GM23338 (cell line): ENCODE measurements at regions not wholly inside any gene's neighbourhood (a gene's known extent, or its start where the extent isn't known, plus 50 kb on each side); places are given as distances from the start of the nearest gene placed in this dataset.
A peak's percentile ranks its signal among the peaks of the same experiment; 100 is the strongest.

Experiments used
- ATAC-seq: fragments of 200-7000 bp; cut with Tn5 transposase; 3 replicates; pipeline ENCODE4 v1.9.1; 2020
- DNase-seq: peaks from one replicate; pipeline ENCODE4 v3.0.0-alpha.2; 2015; ENCODE audit warnings: low spot score
- H2AFZ ChIP-seq: fragments of 200-600 bp; sonication (generic); 2 replicates; pipeline ENCODE4 v1.8.0; 2016; ENCODE audit warnings: antibody characterized with exemption, mild to moderate bottlenecking, moderate library complexity
- H3F3A ChIP-seq: fragments of 200-600 bp; sonication (generic); replicated peaks from 2 replicates; pipeline ENCODE4 v1.8.0; 2017; ENCODE audit warnings: antibody characterized with exemption, mixed run types, low read depth
- H3K27ac ChIP-seq: fragments of 200-600 bp; sonication (generic); 2 replicates; pipeline ENCODE4 v1.6.1; 2016; ENCODE audit warnings: low read depth
- H3K27me3 ChIP-seq: fragments of 200-600 bp; sonication (generic); 2 replicates; pipeline ENCODE4 v1.8.0; 2016; ENCODE audit warnings: mild to moderate bottlenecking, mixed run types, moderate library complexity; ENCODE audit not compliant: insufficient read depth
- H3K36me3 ChIP-seq: fragments of 200-600 bp; sonication (generic); 2 replicates; pipeline ENCODE4 v1.8.0; 2016; ENCODE audit warnings: mild to moderate bottlenecking; ENCODE audit not compliant: insufficient read depth
- H3K4me1 ChIP-seq: fragments of 200-600 bp; sonication (generic); 2 replicates; pipeline ENCODE4 v1.8.0; 2016; ENCODE audit warnings: mild to moderate bottlenecking, moderate library complexity; ENCODE audit not compliant: insufficient read depth
- H3K4me2 ChIP-seq: fragments of 200-600 bp; sonication (generic); 2 replicates; pipeline ENCODE4 v1.7.1; 2017; ENCODE audit warnings: mixed run types
- H3K4me3 ChIP-seq: fragments of 200-600 bp; sonication (generic); 2 replicates; pipeline ENCODE4 v1.6.1; 2016; ENCODE audit warnings: mixed run types
- H3K79me2 ChIP-seq: fragments of 200-600 bp; sonication (generic); replicated peaks from 2 replicates; pipeline ENCODE4 v1.8.0; 2017; ENCODE audit warnings: mild to moderate bottlenecking; ENCODE audit not compliant: insufficient read depth
- H3K9me2 ChIP-seq: fragments of 200-600 bp; sonication (generic); 2 replicates; pipeline ENCODE4 v1.8.0; 2017; ENCODE audit not compliant: insufficient read depth
- H4K20me1 ChIP-seq: fragments of 200-600 bp; sonication (generic); replicated peaks from 2 replicates; pipeline ENCODE4 v1.8.0; 2017; ENCODE audit warnings: mild to moderate bottlenecking; ENCODE audit not compliant: insufficient read depth
- H3K27ac Mint-ChIP-seq: 2 replicates; pipeline ENCODE4 v1.8.0; 2020; ENCODE audit warnings: inconsistent platforms, mild to moderate bottlenecking, moderate library complexity, mixed read lengths
- H3K27me3 Mint-ChIP-seq: 3 replicates; pipeline ENCODE4 v1.8.0; 2022; ENCODE audit warnings: low read depth, mild to moderate bottlenecking, moderate library complexity, mixed read lengths, inconsistent platforms; ENCODE audit not compliant: insufficient read depth, poor library complexity
- H3K36me3 Mint-ChIP-seq: 3 replicates; pipeline ENCODE4 v1.8.0; 2021; ENCODE audit warnings: low read depth, mild to moderate bottlenecking, inconsistent platforms, moderate library complexity, mixed read lengths
- H3K4me1 Mint-ChIP-seq: 3 replicates; pipeline ENCODE4 v1.8.0; 2020; ENCODE audit warnings: mild to moderate bottlenecking, inconsistent platforms, mixed read lengths
- H3K4me3 Mint-ChIP-seq: 3 replicates; pipeline ENCODE4 v1.8.0; 2021; ENCODE audit warnings: moderate library complexity, mild to moderate bottlenecking, inconsistent platforms, mixed read lengths
- H3K9me3 Mint-ChIP-seq: 3 replicates; pipeline ENCODE4 v1.8.0; 2020; ENCODE audit warnings: moderate library complexity, mild to moderate bottlenecking, inconsistent platforms, mixed read lengths
- EZH2 ChIP-seq: fragments of 200-600 bp; sonication (generic); IDR thresholded peaks from one replicate; pipeline ENCODE4 v1.8.0; 2017; ENCODE audit warnings: antibody characterized with exemption, mild to moderate bottlenecking, low read depth; ENCODE audit not compliant: unreplicated experiment
- JUNB ChIP-seq: IDR thresholded peaks from one replicate; pipeline ENCODE4 v1.6.1; 2016; ENCODE audit warnings: antibody characterized with exemption; ENCODE audit not compliant: unreplicated experiment
- NANOG ChIP-seq: IDR thresholded peaks from 2 replicates; pipeline ENCODE4 v1.6.1; 2016; ENCODE audit warnings: antibody characterized with exemption, borderline replicate concordance
- POLR2AphosphoS5 ChIP-seq: IDR thresholded peaks from 2 replicates; pipeline ENCODE4 v1.6.1; 2016; ENCODE audit warnings: antibody characterized with exemption, low read depth
- ZNF331 ChIP-seq: fragments of 250-450 bp; sonication (Bioruptor Pico); IDR thresholded peaks from 2 replicates; pipeline ENCODE4 v1.5.0; 2020; ENCODE audit warnings: low read depth, mild to moderate bottlenecking, moderate library complexity
- TF ChIP-seq, protein P1 (sequence below): fragments of 250-450 bp; sonication (Bioruptor Pico); IDR thresholded peaks from 2 replicates; pipeline ENCODE4 v1.5.0; 2020; ENCODE audit warnings: mild to moderate bottlenecking, moderate library complexity
- TF ChIP-seq, protein P2 (sequence below): IDR thresholded peaks from 2 replicates; pipeline ENCODE4 v1.6.1; 2016; ENCODE audit warnings: antibody characterized with exemption
- TF ChIP-seq, protein P3 (sequence below), 2 experiments: fragments of 200-600 bp in 1 of 2; sonication (generic) in 1 of 2; conservative IDR thresholded peaks; 2 replicates each; pipeline versions ENCODE4 v1.5.1 to v1.6.1; 2016 to 2017; ENCODE audit warnings: antibody characterized with exemption in 2 of 2, low read depth in 2 of 2, mild to moderate bottlenecking in 2 of 2, moderate library complexity in 1 of 2

DNA sequence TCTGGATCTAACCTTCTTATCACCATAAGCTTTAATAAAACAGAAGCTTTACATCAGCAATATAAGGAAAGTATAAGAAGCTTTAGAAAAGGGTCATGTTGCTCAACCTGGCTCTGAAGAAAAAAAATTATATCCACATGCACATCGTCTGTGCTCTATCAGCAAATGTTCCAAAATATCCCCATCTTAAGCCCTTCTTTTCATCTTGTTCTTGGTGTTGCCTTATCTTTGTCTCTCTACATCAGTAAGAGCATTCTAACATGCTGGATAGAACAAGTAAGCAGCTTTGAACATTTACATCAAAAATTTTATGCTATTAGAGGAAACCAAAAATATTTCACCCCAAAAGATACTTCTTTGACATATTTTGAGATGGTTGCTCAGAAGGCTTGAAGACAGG, 157.8 kb upstream of the SNX7 start (continued):
- TF ChIP-seq, protein P1, sequence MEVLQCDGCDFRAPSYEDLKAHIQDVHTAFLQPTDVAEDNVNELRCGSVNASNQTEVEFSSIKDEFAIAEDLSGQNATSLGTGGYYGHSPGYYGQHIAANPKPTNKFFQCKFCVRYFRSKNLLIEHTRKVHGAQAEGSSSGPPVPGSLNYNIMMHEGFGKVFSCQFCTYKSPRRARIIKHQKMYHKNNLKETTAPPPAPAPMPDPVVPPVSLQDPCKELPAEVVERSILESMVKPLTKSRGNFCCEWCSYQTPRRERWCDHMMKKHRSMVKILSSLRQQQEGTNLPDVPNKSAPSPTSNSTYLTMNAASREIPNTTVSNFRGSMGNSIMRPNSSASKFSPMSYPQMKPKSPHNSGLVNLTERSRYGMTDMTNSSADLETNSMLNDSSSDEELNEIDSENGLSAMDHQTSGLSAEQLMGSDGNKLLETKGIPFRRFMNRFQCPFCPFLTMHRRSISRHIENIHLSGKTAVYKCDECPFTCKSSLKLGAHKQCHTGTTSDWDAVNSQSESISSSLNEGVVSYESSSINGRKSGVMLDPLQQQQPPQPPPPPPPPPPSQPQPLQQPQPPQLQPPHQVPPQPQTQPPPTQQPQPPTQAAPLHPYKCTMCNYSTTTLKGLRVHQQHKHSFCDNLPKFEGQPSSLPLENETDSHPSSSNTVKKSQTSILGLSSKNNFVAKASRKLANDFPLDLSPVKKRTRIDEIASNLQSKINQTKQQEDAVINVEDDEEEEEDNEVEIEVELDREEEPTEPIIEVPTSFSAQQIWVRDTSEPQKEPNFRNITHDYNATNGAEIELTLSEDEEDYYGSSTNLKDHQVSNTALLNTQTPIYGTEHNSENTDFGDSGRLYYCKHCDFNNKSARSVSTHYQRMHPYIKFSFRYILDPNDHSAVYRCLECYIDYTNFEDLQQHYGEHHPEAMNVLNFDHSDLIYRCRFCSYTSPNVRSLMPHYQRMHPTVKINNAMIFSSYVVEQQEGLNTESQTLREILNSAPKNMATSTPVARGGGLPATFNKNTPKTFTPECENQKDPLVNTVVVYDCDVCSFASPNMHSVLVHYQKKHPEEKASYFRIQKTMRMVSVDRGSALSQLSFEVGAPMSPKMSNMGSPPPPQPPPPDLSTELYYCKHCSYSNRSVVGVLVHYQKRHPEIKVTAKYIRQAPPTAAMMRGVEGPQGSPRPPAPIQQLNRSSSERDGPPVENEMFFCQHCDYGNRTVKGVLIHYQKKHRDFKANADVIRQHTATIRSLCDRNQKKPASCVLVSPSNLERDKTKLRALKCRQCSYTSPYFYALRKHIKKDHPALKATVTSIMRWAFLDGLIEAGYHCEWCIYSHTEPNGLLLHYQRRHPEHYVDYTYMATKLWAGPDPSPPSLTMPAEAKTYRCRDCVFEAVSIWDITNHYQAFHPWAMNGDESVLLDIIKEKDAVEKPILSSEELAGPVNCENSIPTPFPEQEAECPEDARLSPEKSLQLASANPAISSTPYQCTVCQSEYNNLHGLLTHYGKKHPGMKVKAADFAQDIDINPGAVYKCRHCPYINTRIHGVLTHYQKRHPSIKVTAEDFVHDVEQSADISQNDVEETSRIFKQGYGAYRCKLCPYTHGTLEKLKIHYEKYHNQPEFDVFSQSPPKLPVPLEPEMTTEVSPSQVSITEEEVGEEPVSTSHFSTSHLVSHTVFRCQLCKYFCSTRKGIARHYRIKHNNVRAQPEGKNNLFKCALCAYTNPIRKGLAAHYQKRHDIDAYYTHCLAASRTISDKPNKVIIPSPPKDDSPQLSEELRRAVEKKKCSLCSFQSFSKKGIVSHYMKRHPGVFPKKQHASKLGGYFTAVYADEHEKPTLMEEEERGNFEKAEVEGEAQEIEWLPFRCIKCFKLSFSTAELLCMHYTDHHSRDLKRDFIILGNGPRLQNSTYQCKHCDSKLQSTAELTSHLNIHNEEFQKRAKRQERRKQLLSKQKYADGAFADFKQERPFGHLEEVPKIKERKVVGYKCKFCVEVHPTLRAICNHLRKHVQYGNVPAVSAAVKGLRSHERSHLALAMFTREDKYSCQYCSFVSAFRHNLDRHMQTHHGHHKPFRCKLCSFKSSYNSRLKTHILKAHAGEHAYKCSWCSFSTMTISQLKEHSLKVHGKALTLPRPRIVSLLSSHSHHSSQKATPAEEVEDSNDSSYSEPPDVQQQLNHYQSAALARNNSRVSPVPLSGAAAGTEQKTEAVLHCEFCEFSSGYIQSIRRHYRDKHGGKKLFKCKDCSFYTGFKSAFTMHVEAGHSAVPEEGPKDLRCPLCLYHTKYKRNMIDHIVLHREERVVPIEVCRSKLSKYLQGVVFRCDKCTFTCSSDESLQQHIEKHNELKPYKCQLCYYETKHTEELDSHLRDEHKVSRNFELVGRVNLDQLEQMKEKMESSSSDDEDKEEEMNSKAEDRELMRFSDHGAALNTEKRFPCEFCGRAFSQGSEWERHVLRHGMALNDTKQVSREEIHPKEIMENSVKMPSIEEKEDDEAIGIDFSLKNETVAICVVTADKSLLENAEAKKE (CRISPR knock-in tag) = no peak
- TF ChIP-seq, protein P2, sequence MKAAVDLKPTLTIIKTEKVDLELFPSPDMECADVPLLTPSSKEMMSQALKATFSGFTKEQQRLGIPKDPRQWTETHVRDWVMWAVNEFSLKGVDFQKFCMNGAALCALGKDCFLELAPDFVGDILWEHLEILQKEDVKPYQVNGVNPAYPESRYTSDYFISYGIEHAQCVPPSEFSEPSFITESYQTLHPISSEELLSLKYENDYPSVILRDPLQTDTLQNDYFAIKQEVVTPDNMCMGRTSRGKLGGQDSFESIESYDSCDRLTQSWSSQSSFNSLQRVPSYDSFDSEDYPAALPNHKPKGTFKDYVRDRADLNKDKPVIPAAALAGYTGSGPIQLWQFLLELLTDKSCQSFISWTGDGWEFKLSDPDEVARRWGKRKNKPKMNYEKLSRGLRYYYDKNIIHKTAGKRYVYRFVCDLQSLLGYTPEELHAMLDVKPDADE = no peak
- TF ChIP-seq EZH2 = no peak
- TF ChIP-seq POLR2AphosphoS5 = no peak

DNA sequence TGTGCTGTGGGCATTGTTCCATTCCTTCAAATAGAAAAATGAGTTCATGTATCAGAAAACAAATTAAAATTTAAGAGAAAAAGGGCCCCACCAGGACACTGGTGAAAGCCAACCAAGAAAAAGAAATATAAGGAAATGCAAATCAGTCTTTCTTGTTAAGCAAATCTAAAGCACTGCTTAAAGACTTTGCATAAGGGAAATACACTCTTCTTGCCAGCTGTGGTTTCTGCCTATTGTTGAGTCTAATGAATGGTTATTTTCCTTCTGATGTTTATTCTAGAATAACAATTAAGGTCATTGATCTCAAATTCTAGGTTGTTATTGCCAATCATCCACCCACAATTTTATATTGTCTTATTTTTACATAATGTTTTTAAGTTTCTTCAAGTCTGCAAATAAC, 158.6 kb upstream of the SNX7 start:
- no peak overlapping the region for H3K4me3 Mint-ChIP-seq
- no peak overlapping the region for H3K4me3 ChIP-seq
- 0 out of 2 replicates have a peak overlapping the region, but pooled peaks have one; percentile 15 for H3K4me2 ChIP-seq
- H3K9me2 ChIP-seq = no peaks in the 10 kb centered on the region; the same call in 1 of the 2 replicates
- no peaks in the 10 kb centered on the region for H3K27me3 Mint-ChIP-seq
- TF ChIP-seq JUNB (no peak), NANOG (peak; percentile 99), ZNF331 (CRISPR knock-in tag) (no peak)
- TF ChIP-seq, protein P3, sequence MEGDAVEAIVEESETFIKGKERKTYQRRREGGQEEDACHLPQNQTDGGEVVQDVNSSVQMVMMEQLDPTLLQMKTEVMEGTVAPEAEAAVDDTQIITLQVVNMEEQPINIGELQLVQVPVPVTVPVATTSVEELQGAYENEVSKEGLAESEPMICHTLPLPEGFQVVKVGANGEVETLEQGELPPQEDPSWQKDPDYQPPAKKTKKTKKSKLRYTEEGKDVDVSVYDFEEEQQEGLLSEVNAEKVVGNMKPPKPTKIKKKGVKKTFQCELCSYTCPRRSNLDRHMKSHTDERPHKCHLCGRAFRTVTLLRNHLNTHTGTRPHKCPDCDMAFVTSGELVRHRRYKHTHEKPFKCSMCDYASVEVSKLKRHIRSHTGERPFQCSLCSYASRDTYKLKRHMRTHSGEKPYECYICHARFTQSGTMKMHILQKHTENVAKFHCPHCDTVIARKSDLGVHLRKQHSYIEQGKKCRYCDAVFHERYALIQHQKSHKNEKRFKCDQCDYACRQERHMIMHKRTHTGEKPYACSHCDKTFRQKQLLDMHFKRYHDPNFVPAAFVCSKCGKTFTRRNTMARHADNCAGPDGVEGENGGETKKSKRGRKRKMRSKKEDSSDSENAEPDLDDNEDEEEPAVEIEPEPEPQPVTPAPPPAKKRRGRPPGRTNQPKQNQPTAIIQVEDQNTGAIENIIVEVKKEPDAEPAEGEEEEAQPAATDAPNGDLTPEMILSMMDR (conservative IDR thresholded peaks at IDR 0.05; ENCODE audit: low read depth in 2 of 2) = no peak
- H3K36me3 ChIP-seq = no peaks in the 10 kb centered on the region; the same call in 1 of the 2 replicates
- no peaks in the 10 kb centered on the region for H3K79me2 ChIP-seq
- no peak overlapping the region for H3K27ac ChIP-seq
- peaks cover 31% of the 10 kb centered on the region for H3K4me1 Mint-ChIP-seq
- peaks cover 47% of the 10 kb centered on the region for H3K36me3 Mint-ChIP-seq
- no peaks in the 10 kb centered on the region for H3F3A ChIP-seq
- peaks cover 33% of the 10 kb centered on the region for H3K4me1 ChIP-seq
- H3K27ac Mint-ChIP-seq = peak overlapping the region; percentile 73; the same call in 1 of the 2 replicates
- H2AFZ ChIP-seq = no peak overlapping the region
- H3K9me3 Mint-ChIP-seq = peaks cover 40% of the 10 kb centered on the region
- ATAC-seq (peak; percentile 78), DNase-seq (peak; percentile 68)
- no peaks in the 10 kb centered on the region for H3K27me3 ChIP-seq
- H4K20me1 ChIP-seq = no peaks in the 10 kb centered on the region
